ENCODE measurements at regions not wholly inside any gene's neighbourhood (a gene's known extent, or its start where the extent isn't known, plus 50 kb on each side); places are given as distances from the start of the nearest gene placed in this dataset.

DNA sequence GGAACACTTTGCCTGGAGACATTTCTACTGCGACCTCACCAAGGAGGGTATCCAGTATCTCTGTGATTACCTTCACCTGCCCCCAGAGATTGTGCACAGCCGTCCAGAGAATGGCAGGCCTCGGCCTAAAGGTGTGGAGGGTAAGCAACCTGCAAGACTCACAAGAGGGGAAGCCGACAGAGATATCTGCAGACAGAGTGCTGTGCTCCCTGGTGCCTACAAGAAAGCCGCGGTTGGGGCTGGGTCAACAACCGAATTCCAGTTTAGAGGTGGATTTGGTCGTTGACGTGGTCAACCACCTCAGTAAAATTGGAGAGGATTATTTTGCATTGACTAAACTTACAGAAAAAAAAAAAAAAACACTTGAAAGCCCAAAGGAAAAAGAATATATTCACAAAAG is 107.8 kb upstream of the ISL1 start:
- H3K4me3 ChIP-seq (ENCODE audit: low read depth, low read length), result no peak overlapping the region
- TF ChIP-seq MZF1 (tag by site-specific recombination; IDR thresholded peaks at IDR 0.05; ENCODE audit: borderline replicate concordance), result no peak
- no peak for TF ChIP-seq ZNF221 (tag by site-specific recombination; IDR thresholded peaks at IDR 0.05; ENCODE audit: borderline replicate concordance)
- no peak for TF ChIP-seq ZNF624 (tag by site-specific recombination; IDR thresholded peaks at IDR 0.05)
- TF ChIP-seq ZBTB20 (tag by site-specific recombination; IDR thresholded peaks at IDR 0.05), result no peak
- TF ChIP-seq ZFP37 (tag by site-specific recombination; IDR thresholded peaks at IDR 0.05), result no peak
- TF ChIP-seq ZNF791 (tag by site-specific recombination; IDR thresholded peaks at IDR 0.05), result no peak
- no peaks in the 10 kb centered on the region for H3K4me1 ChIP-seq (ENCODE audit: control insufficient read depth, insufficient read depth, low read length)
- ChIA-PET POLR2A (no interaction called here), CTCF (no interaction called here)
- H3K36me3 ChIP-seq (ENCODE audit: control insufficient read depth in 2 of 2, insufficient read depth in 1 of 2, low read length in 2 of 2), result no peaks in the 10 kb centered on the region
- H3K27ac ChIP-seq (ENCODE audit: extremely low read depth, low read depth, low read length), result no peak overlapping the region
- H3K9me3 ChIP-seq (ENCODE audit: control insufficient read depth, insufficient read depth, low read depth, low read length), result no peaks in the 10 kb centered on the region

DNA sequence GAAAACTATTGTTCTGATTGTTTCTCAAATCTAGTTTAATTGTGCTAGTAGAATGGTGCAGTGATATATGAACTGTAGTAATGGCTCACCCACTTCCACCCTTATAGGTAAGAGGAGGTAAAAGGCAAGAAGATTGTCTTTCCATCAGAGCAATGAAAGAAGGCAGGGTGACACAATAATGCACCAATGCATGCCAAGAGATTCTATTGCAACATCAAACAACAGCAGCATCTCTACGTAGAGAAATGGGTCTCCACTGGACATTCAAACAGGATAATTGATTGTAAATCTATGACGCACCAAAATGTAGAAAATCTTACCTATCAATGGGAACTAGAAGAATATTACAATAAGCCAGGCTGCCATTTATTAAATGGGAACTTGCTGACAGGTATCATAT is 107.0 kb upstream of the ISL1 start:
- no peaks in the 10 kb centered on the region for H3K4me1 ChIP-seq (ENCODE audit: control insufficient read depth, insufficient read depth, low read length)
- H3K27ac ChIP-seq (ENCODE audit: extremely low read depth, low read depth, low read length), result no peak overlapping the region
- H3K9me3 ChIP-seq (ENCODE audit: control insufficient read depth, insufficient read depth, low read depth, low read length), result no peaks in the 10 kb centered on the region
- H3K36me3 ChIP-seq (ENCODE audit: control insufficient read depth in 2 of 2, insufficient read depth in 1 of 2, low read length in 2 of 2), result no peaks in the 10 kb centered on the region
- TF ChIP-seq ZNF654 (tag by site-specific recombination; IDR thresholded peaks at IDR 0.05; ENCODE audit: low read depth) (no peak), ZNF843 (tag by site-specific recombination; IDR thresholded peaks at IDR 0.05) (no peak), ZNF423 (tag by site-specific recombination; IDR thresholded peaks at IDR 0.05) (no peak), ZNF558 (tag by site-specific recombination; IDR thresholded peaks at IDR 0.05) (no peak)
- no peak overlapping the region for H3K4me3 ChIP-seq (ENCODE audit: low read depth, low read length)
- ChIA-PET CTCF (no interaction called here), POLR2A (no interaction called here)

DNA sequence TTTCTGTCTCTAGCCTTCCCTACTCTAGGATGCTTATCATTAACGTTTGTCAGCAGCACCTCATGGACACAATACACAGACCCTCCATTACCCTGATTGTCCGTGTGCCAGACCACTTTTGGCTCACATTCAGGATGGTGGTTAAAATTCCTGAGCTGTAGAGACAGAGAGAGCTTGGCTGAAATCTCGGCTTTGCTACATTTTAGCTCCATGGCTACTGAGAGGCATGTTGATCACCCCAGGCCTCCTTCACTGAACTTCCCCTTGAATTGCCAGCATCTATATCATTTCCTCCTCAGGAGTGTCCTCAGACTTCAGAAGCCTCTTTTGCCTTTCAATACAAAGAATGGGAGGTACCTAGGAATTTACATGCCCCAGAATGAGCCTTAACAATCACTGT is 104.7 kb upstream of the ISL1 start:
- H3K4me3 ChIP-seq (ENCODE audit: low read depth, low read length), result no peak overlapping the region
- H3K4me1 ChIP-seq (ENCODE audit: control insufficient read depth, insufficient read depth, low read length), result no peaks in the 10 kb centered on the region
- no peaks in the 10 kb centered on the region for H3K36me3 ChIP-seq (ENCODE audit: control insufficient read depth in 2 of 2, insufficient read depth in 1 of 2, low read length in 2 of 2)
- ChIA-PET CTCF (interaction anchor here (0.5 kb wide), 1 partner anchor 38 kb away, joined by 3 read pairs; no protein-coding TSS in a partner anchor), POLR2A (no interaction called here)
- no peaks in the 10 kb centered on the region for H3K9me3 ChIP-seq (ENCODE audit: control insufficient read depth, insufficient read depth, low read depth, low read length)
- H3K27ac ChIP-seq (ENCODE audit: extremely low read depth, low read depth, low read length), result no peak overlapping the region
- TF ChIP-seq ZNF274 (IDR thresholded peaks at IDR 0.05; ENCODE audit: low read length), result no peak
- no peak for TF ChIP-seq ZNF274 (tag by site-specific recombination; IDR thresholded peaks at IDR 0.05; ENCODE audit: borderline replicate concordance)
- no peak for TF ChIP-seq ZNF791 (tag by site-specific recombination; IDR thresholded peaks at IDR 0.05)
- no peak for TF ChIP-seq ZNF146 (tag by site-specific recombination; IDR thresholded peaks at IDR 0.05)
- TF ChIP-seq ZNF792 (tag by site-specific recombination; IDR thresholded peaks at IDR 0.05), result no peak
- TF ChIP-seq ZNF843 (tag by site-specific recombination; IDR thresholded peaks at IDR 0.05), result no peak
- TF ChIP-seq, protein P1, sequence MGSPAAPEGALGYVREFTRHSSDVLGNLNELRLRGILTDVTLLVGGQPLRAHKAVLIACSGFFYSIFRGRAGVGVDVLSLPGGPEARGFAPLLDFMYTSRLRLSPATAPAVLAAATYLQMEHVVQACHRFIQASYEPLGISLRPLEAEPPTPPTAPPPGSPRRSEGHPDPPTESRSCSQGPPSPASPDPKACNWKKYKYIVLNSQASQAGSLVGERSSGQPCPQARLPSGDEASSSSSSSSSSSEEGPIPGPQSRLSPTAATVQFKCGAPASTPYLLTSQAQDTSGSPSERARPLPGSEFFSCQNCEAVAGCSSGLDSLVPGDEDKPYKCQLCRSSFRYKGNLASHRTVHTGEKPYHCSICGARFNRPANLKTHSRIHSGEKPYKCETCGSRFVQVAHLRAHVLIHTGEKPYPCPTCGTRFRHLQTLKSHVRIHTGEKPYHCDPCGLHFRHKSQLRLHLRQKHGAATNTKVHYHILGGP (tag by site-specific recombination; IDR thresholded peaks at IDR 0.05), result no peak
- no peak for TF ChIP-seq ZEB2 (tag by site-specific recombination; IDR thresholded peaks at IDR 0.05)
- TF ChIP-seq SP2 (tag by site-specific recombination; IDR thresholded peaks at IDR 0.05), result no peak
- TF ChIP-seq ZNF426 (tag by site-specific recombination; IDR thresholded peaks at IDR 0.05), result no peak
- no peak for TF ChIP-seq ZNF311 (tag by site-specific recombination; IDR thresholded peaks at IDR 0.05; ENCODE audit: borderline replicate concordance)
- TF ChIP-seq ZNF138 (tag by site-specific recombination; IDR thresholded peaks at IDR 0.05; ENCODE audit: borderline replicate concordance), result no peak
- no peak for TF ChIP-seq IKZF3 (tag by site-specific recombination; IDR thresholded peaks at IDR 0.05)
- TF ChIP-seq ZBTB21 (tag by site-specific recombination; IDR thresholded peaks at IDR 0.05), result no peak
- TF ChIP-seq, protein P2, sequence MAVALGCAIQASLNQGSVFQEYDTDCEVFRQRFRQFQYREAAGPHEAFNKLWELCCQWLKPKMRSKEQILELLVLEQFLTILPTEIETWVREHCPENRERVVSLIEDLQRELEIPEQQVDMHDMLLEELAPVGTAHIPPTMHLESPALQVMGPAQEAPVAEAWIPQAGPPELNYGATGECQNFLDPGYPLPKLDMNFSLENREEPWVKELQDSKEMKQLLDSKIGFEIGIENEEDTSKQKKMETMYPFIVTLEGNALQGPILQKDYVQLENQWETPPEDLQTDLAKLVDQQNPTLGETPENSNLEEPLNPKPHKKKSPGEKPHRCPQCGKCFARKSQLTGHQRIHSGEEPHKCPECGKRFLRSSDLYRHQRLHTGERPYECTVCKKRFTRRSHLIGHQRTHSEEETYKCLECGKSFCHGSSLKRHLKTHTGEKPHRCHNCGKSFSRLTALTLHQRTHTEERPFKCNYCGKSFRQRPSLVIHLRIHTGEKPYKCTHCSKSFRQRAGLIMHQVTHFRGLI (tag by site-specific recombination; IDR thresholded peaks at IDR 0.05), result no peak
- TF ChIP-seq, protein P3, sequence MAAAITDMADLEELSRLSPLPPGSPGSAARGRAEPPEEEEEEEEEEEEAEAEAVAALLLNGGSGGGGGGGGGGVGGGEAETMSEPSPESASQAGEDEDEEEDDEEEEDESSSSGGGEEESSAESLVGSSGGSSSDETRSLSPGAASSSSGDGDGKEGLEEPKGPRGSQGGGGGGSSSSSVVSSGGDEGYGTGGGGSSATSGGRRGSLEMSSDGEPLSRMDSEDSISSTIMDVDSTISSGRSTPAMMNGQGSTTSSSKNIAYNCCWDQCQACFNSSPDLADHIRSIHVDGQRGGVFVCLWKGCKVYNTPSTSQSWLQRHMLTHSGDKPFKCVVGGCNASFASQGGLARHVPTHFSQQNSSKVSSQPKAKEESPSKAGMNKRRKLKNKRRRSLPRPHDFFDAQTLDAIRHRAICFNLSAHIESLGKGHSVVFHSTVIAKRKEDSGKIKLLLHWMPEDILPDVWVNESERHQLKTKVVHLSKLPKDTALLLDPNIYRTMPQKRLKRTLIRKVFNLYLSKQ (tag by site-specific recombination; IDR thresholded peaks at IDR 0.05; ENCODE audit: borderline replicate concordance), result no peak
- TF ChIP-seq, protein P4, sequence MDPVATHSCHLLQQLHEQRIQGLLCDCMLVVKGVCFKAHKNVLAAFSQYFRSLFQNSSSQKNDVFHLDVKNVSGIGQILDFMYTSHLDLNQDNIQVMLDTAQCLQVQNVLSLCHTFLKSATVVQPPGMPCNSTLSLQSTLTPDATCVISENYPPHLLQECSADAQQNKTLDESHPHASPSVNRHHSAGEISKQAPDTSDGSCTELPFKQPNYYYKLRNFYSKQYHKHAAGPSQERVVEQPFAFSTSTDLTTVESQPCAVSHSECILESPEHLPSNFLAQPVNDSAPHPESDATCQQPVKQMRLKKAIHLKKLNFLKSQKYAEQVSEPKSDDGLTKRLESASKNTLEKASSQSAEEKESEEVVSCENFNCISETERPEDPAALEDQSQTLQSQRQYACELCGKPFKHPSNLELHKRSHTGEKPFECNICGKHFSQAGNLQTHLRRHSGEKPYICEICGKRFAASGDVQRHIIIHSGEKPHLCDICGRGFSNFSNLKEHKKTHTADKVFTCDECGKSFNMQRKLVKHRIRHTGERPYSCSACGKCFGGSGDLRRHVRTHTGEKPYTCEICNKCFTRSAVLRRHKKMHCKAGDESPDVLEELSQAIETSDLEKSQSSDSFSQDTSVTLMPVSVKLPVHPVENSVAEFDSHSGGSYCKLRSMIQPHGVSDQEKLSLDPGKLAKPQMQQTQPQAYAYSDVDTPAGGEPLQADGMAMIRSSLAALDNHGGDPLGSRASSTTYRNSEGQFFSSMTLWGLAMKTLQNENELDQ (tag by site-specific recombination; IDR thresholded peaks at IDR 0.05; ENCODE audit: low read depth), result no peak
